GM06990 (cell line): ENCODE measurements at regions not wholly inside any gene's neighbourhood (a gene's known extent, or its start where the extent isn't known, plus 50 kb on each side); places are given as distances from the start of the nearest gene placed in this dataset.

Experiments
- DNase-seq: peaks from one replicate; pipeline ENCODE4 v3.0.0-alpha.2; 2011; ENCODE audit not compliant: insufficient read length; ENCODE audit errors: extremely low read depth
- H3K27me3 ChIP-seq: replicated peaks from 2 replicates; pipeline ENCODE4 v1.6.0; 2011; ENCODE audit warnings: low read length; ENCODE audit not compliant: control insufficient read depth, insufficient read depth
- H3K36me3 ChIP-seq: 2 replicates; pipeline ENCODE4 v1.5.1; 2011; ENCODE audit warnings: low read length; ENCODE audit not compliant: control insufficient read depth, insufficient read depth
- H3K4me3 ChIP-seq: replicated peaks from 2 replicates; pipeline ENCODE4 v1.5.1; 2011; ENCODE audit warnings: low read depth, mild to moderate bottlenecking, control low read depth, low read length
- TF ChIP-seq, protein P1 (sequence below): IDR thresholded peaks from 2 replicates; pipeline ENCODE4 v1.5.1; 2011; ENCODE audit warnings: low read length, control low read depth, mild to moderate bottlenecking, inconsistent platforms; ENCODE audit not compliant: insufficient read depth, poor library complexity, severe bottlenecking

DNA sequence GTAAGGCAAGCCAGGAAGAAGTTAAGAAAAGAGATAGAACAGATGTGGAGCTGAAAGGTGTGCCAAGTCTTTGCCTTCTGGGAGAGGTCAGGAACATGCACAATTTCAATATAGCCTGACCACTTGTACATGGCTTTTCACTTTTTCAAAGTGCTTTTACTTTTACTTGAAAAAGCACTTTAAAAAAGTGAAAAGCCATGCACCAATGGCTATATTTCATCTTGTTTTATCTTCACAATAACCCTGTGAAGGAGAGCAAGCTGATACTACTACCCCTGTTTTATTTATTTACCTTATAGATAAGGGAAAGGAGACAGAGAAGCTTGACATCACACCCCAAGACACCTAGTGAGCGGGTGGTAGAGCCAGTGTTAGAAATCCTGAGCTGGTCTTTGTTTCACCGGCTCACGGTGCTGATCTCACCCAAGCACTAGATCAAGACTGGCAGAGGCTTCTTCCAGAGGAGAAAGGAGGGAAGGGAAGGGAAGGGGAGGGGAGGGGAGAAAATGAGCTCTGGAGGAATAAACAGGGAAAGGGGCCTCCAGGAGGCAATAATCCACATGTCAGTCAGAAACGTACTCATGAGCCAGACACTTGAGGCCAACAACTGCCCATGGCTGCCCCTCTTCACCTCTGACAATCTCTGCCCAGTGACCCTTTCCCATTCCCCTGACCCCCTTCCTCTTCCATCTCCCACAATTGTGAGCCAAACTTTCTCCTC is 455.4 kb downstream of the FOXO1 start:
- TF ChIP-seq, protein P1, sequence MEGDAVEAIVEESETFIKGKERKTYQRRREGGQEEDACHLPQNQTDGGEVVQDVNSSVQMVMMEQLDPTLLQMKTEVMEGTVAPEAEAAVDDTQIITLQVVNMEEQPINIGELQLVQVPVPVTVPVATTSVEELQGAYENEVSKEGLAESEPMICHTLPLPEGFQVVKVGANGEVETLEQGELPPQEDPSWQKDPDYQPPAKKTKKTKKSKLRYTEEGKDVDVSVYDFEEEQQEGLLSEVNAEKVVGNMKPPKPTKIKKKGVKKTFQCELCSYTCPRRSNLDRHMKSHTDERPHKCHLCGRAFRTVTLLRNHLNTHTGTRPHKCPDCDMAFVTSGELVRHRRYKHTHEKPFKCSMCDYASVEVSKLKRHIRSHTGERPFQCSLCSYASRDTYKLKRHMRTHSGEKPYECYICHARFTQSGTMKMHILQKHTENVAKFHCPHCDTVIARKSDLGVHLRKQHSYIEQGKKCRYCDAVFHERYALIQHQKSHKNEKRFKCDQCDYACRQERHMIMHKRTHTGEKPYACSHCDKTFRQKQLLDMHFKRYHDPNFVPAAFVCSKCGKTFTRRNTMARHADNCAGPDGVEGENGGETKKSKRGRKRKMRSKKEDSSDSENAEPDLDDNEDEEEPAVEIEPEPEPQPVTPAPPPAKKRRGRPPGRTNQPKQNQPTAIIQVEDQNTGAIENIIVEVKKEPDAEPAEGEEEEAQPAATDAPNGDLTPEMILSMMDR: no peak
- Histone ChIP-seq H3K36me3 (no peaks in the 10 kb centered on the region), H3K4me3 (no peak overlapping the region), H3K27me3 (no peaks in the 10 kb centered on the region)
- no peak for DNase-seq

DNA sequence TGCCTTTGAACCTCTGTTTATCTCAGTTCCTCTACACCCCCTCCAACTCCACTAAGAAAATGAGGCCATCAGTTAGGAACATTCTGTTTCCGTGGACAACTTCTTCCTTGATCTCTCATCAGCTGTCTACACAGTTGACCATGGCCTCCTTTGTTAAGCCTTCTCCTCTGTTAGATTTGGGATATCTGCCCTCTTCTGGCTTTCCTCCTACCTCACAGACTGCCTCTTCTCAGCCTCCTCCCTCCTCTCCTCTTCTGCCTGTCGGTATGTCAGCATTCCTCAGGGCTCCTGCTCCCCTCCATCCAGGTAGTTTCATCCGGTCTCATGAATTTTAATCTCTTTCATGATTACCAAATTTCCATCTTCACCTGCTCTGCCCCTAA is 454.9 kb downstream of the FOXO1 start:
- Histone ChIP-seq H3K4me3 (no peak overlapping the region), H3K27me3 (no peaks in the 10 kb centered on the region), H3K36me3 (no peaks in the 10 kb centered on the region)
- TF ChIP-seq, protein P1: no peak
- no peak for DNase-seq

- TF ChIP-seq, protein P1: no peak
- DNase-seq: no peak
- Histone ChIP-seq H3K36me3 (no peaks in the 10 kb centered on the region), H3K4me3 (no peak overlapping the region), H3K27me3 (no peaks in the 10 kb centered on the region)
These were observed 452.7 kb downstream of the FOXO1 start for GRCh38 chr13:40213779-40214178.

- TF ChIP-seq, protein P1: no peak
- Histone ChIP-seq H3K27me3 (no peaks in the 10 kb centered on the region), H3K36me3 (no peaks in the 10 kb centered on the region), H3K4me3 (no peak overlapping the region)
- no peak for DNase-seq
These were observed 451.1 kb downstream of the FOXO1 start for GRCh38 chr13:40215311-40215710.

- H3K4me3 ChIP-seq: no peak overlapping the region
- no peaks in the 10 kb centered on the region for H3K27me3 ChIP-seq
- TF ChIP-seq, protein P1: no peak
- DNase-seq: no peak
- H3K36me3 ChIP-seq: no peaks in the 10 kb centered on the region
These were observed 450.7 kb downstream of the FOXO1 start for GRCh38 chr13:40215747-40216146.

- TF ChIP-seq, protein P1: no peak
- no peak for DNase-seq
- no peak overlapping the region for H3K4me3 ChIP-seq
- H3K36me3 ChIP-seq: no peaks in the 10 kb centered on the region
- no peaks in the 10 kb centered on the region for H3K27me3 ChIP-seq
These were observed 448.8 kb downstream of the FOXO1 start for GRCh38 chr13:40217675-40218074.
